HTERT RPE-1 (cell line): ENCODE measurements at regions not wholly inside any gene's neighbourhood (a gene's known extent, or its start where the extent isn't known, plus 50 kb on each side); places are given as distances from the start of the nearest gene placed in this dataset.
"Not testable (repeated sequence)": the region's sequence is repeated elsewhere in the genome, so short reads cannot be mapped to it uniquely, and the experiment has no call there.

Experiments
- in situ Hi-C: fragments of 300-500 bp; cut with MboI; formaldehyde crosslinking; loops from 4 replicates; pipeline ENCODE4 v1.14.3; 2020; ENCODE audit warnings: low sequenced_read_pairs

GRCh38 chr3:135539854-135540253, 425.7 kb upstream of the PPP2R3A start:
- in situ Hi-C loops, result no loop called here

DNA sequence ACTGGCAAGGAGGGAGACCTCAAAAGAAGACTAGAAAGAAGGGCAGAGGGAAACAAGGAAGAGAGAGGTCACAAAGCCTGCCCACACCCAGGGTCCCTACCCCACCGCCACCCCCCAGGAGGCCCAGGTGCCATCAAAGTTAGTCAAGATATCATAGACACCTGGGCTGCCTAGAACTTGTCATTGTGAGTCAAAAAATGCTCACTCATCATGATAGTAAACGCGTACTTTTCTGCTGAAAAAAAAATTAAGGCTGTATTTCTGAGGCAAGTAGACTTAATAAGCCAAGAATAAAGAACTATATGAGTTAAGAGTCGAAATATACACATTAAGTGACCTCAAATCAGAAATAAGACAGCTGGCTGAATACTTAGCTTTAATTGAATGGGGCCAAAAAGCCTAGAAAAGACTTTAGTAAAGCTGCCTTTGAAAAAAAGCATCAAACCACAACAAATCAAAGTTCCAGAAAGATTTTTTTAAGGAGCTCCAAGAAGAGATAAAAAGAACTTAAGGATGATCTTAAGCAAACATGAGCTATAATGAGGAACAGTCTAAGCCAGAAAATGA, 415.5 kb upstream of the PPP2R3A start:
- in situ Hi-C loops, result no loop called here

GRCh38 chr3:135556174-135556573, 409.4 kb upstream of the PPP2R3A start:
- in situ Hi-C loops, result no loop called here

DNA sequence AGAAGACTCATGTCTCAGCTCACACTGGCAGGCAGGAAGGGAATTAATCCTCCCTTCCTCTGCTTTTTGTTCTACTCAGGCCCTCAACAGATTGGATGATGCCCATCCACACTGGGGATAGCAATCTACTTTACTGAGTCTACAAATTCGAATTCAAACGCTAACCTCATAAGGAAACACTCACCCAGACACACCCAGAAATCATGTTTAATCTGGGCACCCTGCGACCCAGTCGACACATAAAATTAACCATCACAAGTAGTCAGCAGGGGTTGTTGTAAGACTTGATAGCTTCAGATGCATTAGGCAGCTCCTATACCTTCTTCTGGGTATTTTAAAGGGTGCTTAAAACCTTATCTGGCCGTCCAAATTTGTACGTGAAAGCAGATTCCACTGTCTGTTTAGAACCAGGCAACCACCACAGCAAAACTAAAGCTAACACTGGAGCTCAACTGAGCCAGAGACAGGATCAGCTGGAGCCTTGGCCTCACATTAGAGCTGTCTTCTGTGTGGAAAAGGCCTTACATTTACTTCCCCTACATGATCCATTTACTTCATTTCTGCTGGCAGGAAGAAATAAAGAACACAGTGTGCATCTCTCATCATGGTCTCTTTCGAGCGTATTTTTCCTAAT, 407.3 kb upstream of the PPP2R3A start:
- in situ Hi-C loops, result no loop called here

DNA sequence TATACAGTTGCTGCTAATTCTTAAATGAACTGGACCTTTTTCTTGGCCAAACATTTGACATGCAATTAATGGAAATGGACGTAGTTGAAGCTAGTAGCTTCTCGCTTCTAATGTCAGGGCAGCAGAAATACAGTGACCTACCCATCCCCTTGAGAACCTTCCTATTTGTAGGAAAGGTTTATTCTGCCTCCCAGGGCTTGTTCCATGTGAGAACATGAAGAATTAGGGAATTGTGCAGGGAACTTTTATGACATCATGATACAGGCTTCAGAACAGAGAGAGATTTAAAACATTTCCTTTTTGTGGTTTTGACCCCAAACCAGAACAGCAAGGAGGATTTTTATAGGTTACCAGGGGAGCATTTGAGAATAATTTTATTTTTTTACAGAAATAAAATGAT, 406.6 kb upstream of the PPP2R3A start:
- in situ Hi-C loops, result no loop called here

- in situ Hi-C loops, result no loop called here
Measured at GRCh38 chr3:135559802-135560201, 405.7 kb upstream of the PPP2R3A start.

GRCh38 chr3:135560847-135561246, 404.7 kb upstream of the PPP2R3A start:
- in situ Hi-C loops, result no loop called here

DNA sequence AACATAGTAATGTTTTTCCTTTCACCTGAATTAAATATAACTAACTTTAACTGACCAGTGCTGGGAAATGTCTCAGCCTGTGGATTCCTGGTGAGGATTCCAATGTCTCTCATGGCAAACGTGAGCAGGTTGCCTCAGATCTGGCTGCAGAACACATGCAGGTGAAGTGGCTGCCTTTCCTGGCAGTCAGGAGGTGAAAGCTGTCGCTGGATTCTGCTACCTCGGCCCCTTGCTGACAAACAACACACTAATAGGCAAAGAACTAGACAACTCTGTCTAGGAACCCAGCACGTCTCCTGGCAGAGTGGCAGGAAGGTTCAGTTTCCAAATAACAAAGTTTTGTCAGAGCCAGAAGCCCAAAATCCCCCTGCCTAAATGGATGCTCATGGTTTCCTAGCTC, 400.8 kb upstream of the PPP2R3A start:
- in situ Hi-C loops, result no loop called here

DNA sequence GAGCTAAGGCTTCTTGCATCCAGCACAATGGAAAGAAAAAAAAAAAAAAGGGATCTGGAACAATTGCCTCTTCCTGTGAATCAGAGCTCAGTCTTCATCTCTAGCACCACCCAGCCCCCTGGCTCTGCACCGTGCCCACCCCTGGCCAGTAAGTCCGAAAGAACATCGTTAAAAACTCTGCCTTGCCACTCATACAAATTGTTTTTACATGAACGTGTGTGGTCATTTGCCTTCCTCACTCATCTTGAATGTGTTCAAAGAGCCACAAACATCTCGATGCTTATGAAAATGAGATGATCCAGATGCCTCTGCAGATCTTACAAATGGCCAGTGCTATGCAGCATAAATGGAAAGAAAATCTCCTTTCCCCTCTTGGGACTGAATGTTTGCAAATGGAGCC, 400.0 kb upstream of the PPP2R3A start:
- in situ Hi-C loops, result no loop called here

GRCh38 chr3:135567223-135567622, 398.3 kb upstream of the PPP2R3A start:
- in situ Hi-C loops, result no loop called here

GRCh38 chr3:135576751-135577150, 388.8 kb upstream of the PPP2R3A start:
- in situ Hi-C loops, result no loop called here

DNA sequence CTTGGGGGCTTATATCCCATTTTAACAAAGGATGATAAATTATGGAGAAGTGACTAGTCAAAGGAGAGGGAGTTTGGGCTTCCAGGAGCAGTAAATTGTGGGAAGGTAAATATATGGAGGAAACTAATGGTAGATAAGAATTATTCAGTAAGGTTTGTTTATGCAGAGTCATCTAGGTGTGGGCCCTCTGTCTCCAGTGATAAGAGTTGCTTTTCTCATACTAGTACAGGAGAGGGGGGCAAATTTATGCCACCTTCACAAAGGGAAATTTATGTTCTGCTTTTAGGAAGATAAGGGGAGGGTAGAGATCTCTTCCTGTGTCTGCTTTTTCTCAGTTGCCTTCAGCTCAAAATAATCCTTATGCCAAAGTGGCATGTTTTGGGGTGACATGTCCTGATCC, 383.7 kb upstream of the PPP2R3A start:
- in situ Hi-C loops, result no loop called here

DNA sequence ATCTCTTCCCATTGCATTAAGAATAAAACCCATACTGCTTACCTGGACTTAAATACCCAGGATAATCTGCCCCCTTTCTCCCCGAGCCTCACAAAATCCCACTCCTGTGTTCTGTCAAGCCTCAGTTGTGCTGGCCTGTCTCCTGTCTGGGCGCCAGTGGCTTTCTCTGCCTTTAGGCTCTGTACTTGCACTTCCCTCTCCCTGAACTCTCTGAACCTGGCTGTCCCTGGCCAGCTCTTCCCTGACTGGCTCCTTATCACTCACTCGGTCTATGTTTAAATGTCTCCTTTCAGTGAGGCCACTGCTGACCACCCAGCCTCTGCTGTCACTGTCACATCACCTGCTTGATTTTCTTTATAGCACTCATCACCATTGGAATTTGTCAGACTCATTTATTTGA, 382.7 kb upstream of the PPP2R3A start:
- in situ Hi-C loops, result no loop called here

DNA sequence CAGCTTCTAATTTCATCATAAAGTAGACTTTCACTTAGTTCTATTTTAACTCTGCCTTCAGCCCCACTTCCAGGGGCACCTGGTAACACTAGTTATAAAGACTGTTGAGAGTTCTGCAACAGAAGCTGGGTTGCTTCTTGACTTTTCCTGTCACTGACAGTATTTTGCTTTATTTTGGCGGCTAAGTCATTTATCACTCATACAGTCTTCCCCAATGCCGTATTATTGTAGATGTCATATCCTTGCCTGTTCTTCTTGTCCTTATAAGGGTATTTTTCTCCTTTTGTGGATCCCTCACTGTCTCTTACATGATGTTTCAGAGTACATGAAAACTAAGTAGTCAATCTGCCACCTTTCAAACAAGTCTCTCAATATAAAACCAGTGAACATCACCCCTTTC, 369.0 kb upstream of the PPP2R3A start:
- in situ Hi-C loops, result no loop called here

DNA sequence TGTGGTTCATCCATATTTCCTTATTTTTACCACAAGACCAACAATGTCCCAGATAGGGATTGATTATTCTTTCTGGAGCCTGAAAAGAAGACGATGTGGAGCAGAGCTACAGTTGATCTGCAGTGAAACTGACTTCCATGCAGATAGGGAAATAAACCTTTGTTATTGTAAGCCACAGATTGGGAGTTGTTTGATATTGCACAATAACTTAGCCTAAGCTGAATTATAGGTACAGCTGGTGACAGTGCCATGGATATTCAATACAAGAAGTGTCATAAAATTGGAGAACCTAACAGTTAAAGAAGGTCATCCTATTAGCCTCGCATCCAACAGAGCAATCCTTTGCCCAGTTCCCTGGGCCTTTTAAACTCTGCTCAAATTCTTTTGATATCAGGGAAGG, 367.7 kb upstream of the PPP2R3A start:
- in situ Hi-C loops, result no loop called here

GRCh38 chr3:135598597-135598996, 366.9 kb upstream of the PPP2R3A start:
- in situ Hi-C loops, result no loop called here

DNA sequence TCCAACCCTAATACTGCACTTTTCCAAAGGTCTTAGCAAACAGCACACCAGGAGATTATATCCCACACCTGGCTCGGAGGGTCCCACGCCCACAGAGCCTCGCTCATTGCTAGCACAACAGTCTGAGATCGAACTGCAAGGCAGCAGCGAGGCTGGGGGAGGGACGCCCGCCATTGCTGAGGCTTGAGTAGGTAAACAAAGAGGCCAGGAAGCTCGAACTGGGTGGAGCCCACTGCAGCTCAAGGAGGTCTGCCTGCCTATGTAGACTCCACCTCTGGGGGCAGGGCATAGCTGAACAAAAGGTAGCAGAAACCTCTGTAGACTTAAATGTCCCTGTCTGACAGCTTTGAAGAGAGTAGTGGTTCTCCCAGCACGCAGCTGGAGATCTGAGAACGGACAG, 361.0 kb upstream of the PPP2R3A start:
- in situ Hi-C loops, result not testable (repeated sequence)

- in situ Hi-C loops, result no loop called here
Measured at GRCh38 chr3:135618123-135618522, 347.4 kb upstream of the PPP2R3A start.

GRCh38 chr3:135621184-135621920, 344.2 kb upstream of the PPP2R3A start:
- in situ Hi-C loops, result no loop called here

GRCh38 chr3:135622215-135622614, 343.3 kb upstream of the PPP2R3A start:
- in situ Hi-C loops, result no loop called here

DNA sequence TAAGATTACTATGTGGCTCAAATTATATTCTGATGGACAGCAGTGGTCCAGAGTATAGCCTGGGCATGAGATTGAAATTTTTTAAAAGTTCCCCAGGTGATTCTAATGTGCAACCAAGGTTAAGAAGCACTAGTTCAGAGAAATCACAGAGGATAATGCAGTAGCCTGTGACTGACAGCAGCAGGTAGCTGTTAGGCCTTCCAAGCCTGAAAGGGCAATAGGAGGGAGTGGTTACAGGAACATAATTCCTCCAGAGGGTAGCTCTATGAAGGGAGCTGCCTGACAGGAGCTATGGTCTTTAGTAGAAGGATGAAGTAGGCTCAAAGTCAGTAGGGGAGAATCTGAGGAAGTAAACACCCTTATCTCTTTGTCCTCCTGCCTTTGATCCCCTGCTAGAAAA, 342.9 kb upstream of the PPP2R3A start:
- in situ Hi-C loops, result no loop called here

- in situ Hi-C loops, result no loop called here
Measured at GRCh38 chr3:135623558-135623957, 342.0 kb upstream of the PPP2R3A start.
